Activated B cell treated with CpG ODN at 0.5 μM for 24 hours (primary cell): ENCODE measurements at regions not wholly inside any gene's neighbourhood (a gene's known extent, or its start where the extent isn't known, plus 50 kb on each side); places are given as distances from the start of the nearest gene placed in this dataset.

Source experiments
- ATAC-seq: fragments of 200-7000 bp; cut with Tn5 transposase; one replicate; pipeline ENCODE4 v1.10.0; 2021; ENCODE audit warnings: low read depth, mild to moderate bottlenecking, moderate library complexity
- CTCF ChIA-PET: fragments of 350-600 bp; sonication (Branson Sonifier 250); formaldehyde crosslinking; loops from one replicate; lab custom pipeline; 2021; ENCODE audit warnings: antibody characterized with exemption; lab: Charles Lee
- POLR2A ChIA-PET: fragments of 350-600 bp; sonication (Branson Sonifier 250); formaldehyde crosslinking; loops from one replicate; lab custom pipeline; 2021; ENCODE audit warnings: antibody characterized with exemption; lab: Charles Lee
- DNase-seq: peaks from one replicate; pipeline ENCODE4 v3.0.0; 2022
- H3K27ac Mint-ChIP-seq: one replicate; pipeline ENCODE4 v1.8.0; 2020; ENCODE audit warnings: mixed read lengths
- H3K27me3 Mint-ChIP-seq: one replicate; pipeline ENCODE4 v1.8.0; 2021; ENCODE audit warnings: mixed read lengths
- H3K36me3 Mint-ChIP-seq: one replicate; pipeline ENCODE4 v1.8.0; 2021; ENCODE audit warnings: low read depth, mixed read lengths
- H3K4me1 Mint-ChIP-seq: one replicate; pipeline ENCODE4 v1.8.0; 2021; ENCODE audit warnings: mixed read lengths
- H3K4me3 Mint-ChIP-seq: one replicate; pipeline ENCODE4 v1.8.0; 2020; ENCODE audit warnings: mild to moderate bottlenecking, mixed read lengths
- H3K9me3 Mint-ChIP-seq: one replicate; pipeline ENCODE4 v1.8.0; 2020; ENCODE audit warnings: mixed read lengths
- CTCF ChIP-seq: fragments of 200-600 bp; IDR thresholded peaks from one replicate; pipeline ENCODE4 v1.8.0; 2022; ENCODE audit warnings: antibody characterized with exemption, mild to moderate bottlenecking
- intact Hi-C: fragments of 100-400 bp; cut with micrococcal nuclease; formaldehyde crosslinking; loops from one replicate; pipeline ENCODE4 v1.15.1; 2024

- Mint-ChIP-seq H3K4me1 (no peaks in the 10 kb centered on the region), H3K27ac (no peak overlapping the region), H3K9me3 (no peaks in the 10 kb centered on the region), H3K4me3 (no peak overlapping the region), H3K36me3 (no peaks in the 10 kb centered on the region), H3K27me3 (no peaks in the 10 kb centered on the region)
- ChIA-PET POLR2A (no interaction called here), CTCF (no interaction called here)
- TF ChIP-seq CTCF = no peak
- intact Hi-C loops = no loop called here
- DNase-seq = no peak
- ATAC-seq = no peak
Measured at GRCh38 chr7:136058546-136058945, 81.4 kb upstream of the MTPN start.

GRCh38 chr7:136057509-136057908 is 80.3 kb upstream of the MTPN start:
- Mint-ChIP-seq H3K9me3 (no peaks in the 10 kb centered on the region), H3K36me3 (no peaks in the 10 kb centered on the region), H3K4me3 (no peak overlapping the region), H3K27ac (no peak overlapping the region), H3K27me3 (no peaks in the 10 kb centered on the region), H3K4me1 (no peaks in the 10 kb centered on the region)
- intact Hi-C loops = no loop called here
- no peak for TF ChIP-seq CTCF
- ATAC-seq (no peak), DNase-seq (no peak)
- CTCF ChIA-PET = no interaction called here
- POLR2A ChIA-PET = no interaction called here

GRCh38 chr7:136056651-136057231 is 79.6 kb upstream of the MTPN start:
- ChIA-PET CTCF (no interaction called here), POLR2A (no interaction called here)
- DNase-seq (no peak), ATAC-seq (no peak)
- intact Hi-C loops = no loop called here
- no peak for TF ChIP-seq CTCF
- Mint-ChIP-seq H3K36me3 (no peaks in the 10 kb centered on the region), H3K27ac (no peak overlapping the region), H3K9me3 (no peaks in the 10 kb centered on the region), H3K4me1 (no peaks in the 10 kb centered on the region), H3K4me3 (no peak overlapping the region), H3K27me3 (no peaks in the 10 kb centered on the region)

GRCh38 chr7:136055266-136055665 is 78.1 kb upstream of the MTPN start:
- CTCF ChIA-PET = no interaction called here
- no peak for TF ChIP-seq CTCF
- no peaks in the 10 kb centered on the region for H3K9me3 Mint-ChIP-seq

GRCh38 chr7:136053689-136054485 is 76.7 kb upstream of the MTPN start:
- no peaks in the 10 kb centered on the region for H3K9me3 Mint-ChIP-seq
- DNase-seq = no peak
- CTCF ChIA-PET = no interaction called here
- H3K36me3 Mint-ChIP-seq = no peaks in the 10 kb centered on the region
- intact Hi-C loops = no loop called here
- no peak for TF ChIP-seq CTCF
- no peaks in the 10 kb centered on the region for H3K4me1 Mint-ChIP-seq
- no peak for ATAC-seq
- no peaks in the 10 kb centered on the region for H3K27me3 Mint-ChIP-seq
- no peak overlapping the region for H3K27ac Mint-ChIP-seq
- H3K4me3 Mint-ChIP-seq = no peak overlapping the region
- POLR2A ChIA-PET = no interaction called here

More at GRCh38 chr7:136055266-136055665, 78.1 kb upstream of the MTPN start:
- Mint-ChIP-seq H3K4me1 (no peaks in the 10 kb centered on the region), H3K27me3 (no peaks in the 10 kb centered on the region), H3K4me3 (no peak overlapping the region), H3K36me3 (no peaks in the 10 kb centered on the region), H3K27ac (no peak overlapping the region)
- no peak for DNase-seq
- POLR2A ChIA-PET = no interaction called here
- intact Hi-C loops = no loop called here
- ATAC-seq = no peak
